Activated CD8-positive, alpha-beta memory T cell treated with anti-CD3 and anti-CD28 coated beads, Interleukin-2, amount 10 ng/mL, durations not matched to agents 7 days and 5 days (primary cell): ENCODE measurements at regions not wholly inside any gene's neighbourhood (a gene's known extent, or its start where the extent isn't known, plus 50 kb on each side); places are given as distances from the start of the nearest gene placed in this dataset.

Experiments used
- ATAC-seq: fragments of 150-1000 bp; cut with Tn5 transposase; one replicate; pipeline ENCODE4 v1.10.0; 2021; ENCODE audit warnings: moderate library complexity
- CTCF ChIA-PET: fragments of 350-600 bp; sonication (Branson Sonifier 250); formaldehyde crosslinking; loops from one replicate; lab custom pipeline; 2021; ENCODE audit warnings: antibody characterized with exemption; lab: Charles Lee
- DNase-seq: peaks from one replicate; pipeline ENCODE4 v3.0.0-alpha.2; 2020
- H3K27ac Mint-ChIP-seq: one replicate; pipeline ENCODE4 v1.8.0; 2021; ENCODE audit warnings: mild to moderate bottlenecking, mixed read lengths
- H3K27me3 Mint-ChIP-seq: one replicate; pipeline ENCODE4 v1.8.0; 2021; ENCODE audit warnings: mixed read lengths
- H3K36me3 Mint-ChIP-seq: one replicate; pipeline ENCODE4 v1.8.0; 2021; ENCODE audit warnings: mild to moderate bottlenecking, mixed read lengths
- H3K4me1 Mint-ChIP-seq: one replicate; pipeline ENCODE4 v1.8.0; 2021; ENCODE audit warnings: mixed read lengths
- H3K4me3 Mint-ChIP-seq: one replicate; pipeline ENCODE4 v1.8.0; 2021; ENCODE audit warnings: mild to moderate bottlenecking, moderate library complexity, mixed read lengths
- H3K9me3 Mint-ChIP-seq: one replicate; pipeline ENCODE4 v1.8.0; 2022; ENCODE audit warnings: low read depth, mixed read lengths

- CTCF ChIA-PET: no interaction called here
- H3K27me3 Mint-ChIP-seq: no peaks in the 10 kb centered on the region
- H3K36me3 Mint-ChIP-seq: no peaks in the 10 kb centered on the region
Observed at GRCh38 chr12:105955976-105956375, 182.8 kb downstream of the NUAK1 start.

GRCh38 chr12:105956662-105957457 lies 181.9 kb downstream of the NUAK1 start:
- ATAC-seq (no peak), DNase-seq (no peak)
- no peaks in the 10 kb centered on the region for H3K36me3 Mint-ChIP-seq
- CTCF ChIA-PET: no interaction called here
- peaks cover 2% of the 10 kb centered on the region for H3K27me3 Mint-ChIP-seq
- H3K4me1 Mint-ChIP-seq: no peaks in the 10 kb centered on the region
- H3K9me3 Mint-ChIP-seq: no peaks in the 10 kb centered on the region
- no peak overlapping the region for H3K27ac Mint-ChIP-seq
- H3K4me3 Mint-ChIP-seq: no peak overlapping the region

More at GRCh38 chr12:105955976-105956375, 182.8 kb downstream of the NUAK1 start:
- Mint-ChIP-seq H3K4me3 (no peak overlapping the region), H3K27ac (no peak overlapping the region), H3K4me1 (no peaks in the 10 kb centered on the region), H3K9me3 (no peaks in the 10 kb centered on the region)
- no peak for DNase-seq
- no peak for ATAC-seq

- H3K36me3 Mint-ChIP-seq: no peaks in the 10 kb centered on the region
- no peak overlapping the region for H3K4me3 Mint-ChIP-seq
- H3K9me3 Mint-ChIP-seq: no peaks in the 10 kb centered on the region
- H3K27ac Mint-ChIP-seq: no peak overlapping the region
- no peak for ATAC-seq
- no peak for DNase-seq
- CTCF ChIA-PET: interaction anchor here (0.6 kb wide), 1 partner anchor 1740 kb away, joined by 3 read pairs; no protein-coding TSS in a partner anchor
- peaks cover 2% of the 10 kb centered on the region for H3K27me3 Mint-ChIP-seq
- no peaks in the 10 kb centered on the region for H3K4me1 Mint-ChIP-seq
Observed at GRCh38 chr12:105960319-105961083, 178.3 kb downstream of the NUAK1 start.

GRCh38 chr12:105961821-105962671 lies 176.7 kb downstream of the NUAK1 start:
- CTCF ChIA-PET: no interaction called here
- H3K36me3 Mint-ChIP-seq: no peaks in the 10 kb centered on the region
- no peak overlapping the region for H3K27ac Mint-ChIP-seq
- no peak for ATAC-seq
- peaks cover 2% of the 10 kb centered on the region for H3K27me3 Mint-ChIP-seq
- H3K4me3 Mint-ChIP-seq: no peak overlapping the region
- H3K4me1 Mint-ChIP-seq: no peaks in the 10 kb centered on the region
- DNase-seq: no peak
- H3K9me3 Mint-ChIP-seq: no peaks in the 10 kb centered on the region

GRCh38 chr12:105967038-105967776 lies 171.5 kb downstream of the NUAK1 start:
- Mint-ChIP-seq H3K4me1 (no peaks in the 10 kb centered on the region), H3K27me3 (peaks cover 9% of the 10 kb centered on the region), H3K27ac (no peak overlapping the region), H3K36me3 (no peaks in the 10 kb centered on the region), H3K9me3 (no peaks in the 10 kb centered on the region), H3K4me3 (no peak overlapping the region)
- CTCF ChIA-PET: no interaction called here
- ATAC-seq: no peak
- no peak for DNase-seq

- ATAC-seq: no peak
- peaks cover 9% of the 10 kb centered on the region for H3K27me3 Mint-ChIP-seq
- H3K27ac Mint-ChIP-seq: no peak overlapping the region
Observed at GRCh38 chr12:105968025-105968424, 170.7 kb downstream of the NUAK1 start.

GRCh38 chr12:105970885-105971284 lies 167.9 kb downstream of the NUAK1 start:
- Mint-ChIP-seq H3K36me3 (no peaks in the 10 kb centered on the region), H3K27ac (no peak overlapping the region), H3K4me1 (no peaks in the 10 kb centered on the region), H3K4me3 (no peak overlapping the region), H3K9me3 (no peaks in the 10 kb centered on the region), H3K27me3 (peaks cover 9% of the 10 kb centered on the region)
- CTCF ChIA-PET: no interaction called here
- ATAC-seq (no peak), DNase-seq (no peak)

More at GRCh38 chr12:105968025-105968424, 170.7 kb downstream of the NUAK1 start:
- DNase-seq: no peak
- Mint-ChIP-seq H3K4me1 (no peaks in the 10 kb centered on the region), H3K4me3 (no peak overlapping the region), H3K36me3 (no peaks in the 10 kb centered on the region), H3K9me3 (no peaks in the 10 kb centered on the region)
- CTCF ChIA-PET: no interaction called here

GRCh38 chr12:105974738-105975137 lies 164.0 kb downstream of the NUAK1 start:
- H3K27me3 Mint-ChIP-seq: no peaks in the 10 kb centered on the region
- no peaks in the 10 kb centered on the region for H3K4me1 Mint-ChIP-seq
- no peak overlapping the region for H3K4me3 Mint-ChIP-seq
- no peak overlapping the region for H3K27ac Mint-ChIP-seq
- DNase-seq: no peak
- no peaks in the 10 kb centered on the region for H3K9me3 Mint-ChIP-seq
- ATAC-seq: no peak
- CTCF ChIA-PET: no interaction called here
- no peaks in the 10 kb centered on the region for H3K36me3 Mint-ChIP-seq

- Mint-ChIP-seq H3K27ac (no peak overlapping the region), H3K4me1 (no peaks in the 10 kb centered on the region), H3K36me3 (no peaks in the 10 kb centered on the region), H3K4me3 (no peak overlapping the region), H3K9me3 (no peaks in the 10 kb centered on the region), H3K27me3 (no peaks in the 10 kb centered on the region)
- DNase-seq (no peak), ATAC-seq (no peak)
- CTCF ChIA-PET: no interaction called here
Observed at GRCh38 chr12:105975351-105975750, 163.4 kb downstream of the NUAK1 start.

- Mint-ChIP-seq H3K4me3 (no peak overlapping the region), H3K27ac (no peak overlapping the region), H3K9me3 (no peaks in the 10 kb centered on the region), H3K27me3 (no peaks in the 10 kb centered on the region), H3K4me1 (no peaks in the 10 kb centered on the region), H3K36me3 (no peaks in the 10 kb centered on the region)
- ATAC-seq: no peak
- no peak for DNase-seq
- CTCF ChIA-PET: no interaction called here
Observed at GRCh38 chr12:105977236-105977635, 161.5 kb downstream of the NUAK1 start.

- Mint-ChIP-seq H3K4me3 (no peak overlapping the region), H3K9me3 (no peaks in the 10 kb centered on the region), H3K27me3 (no peaks in the 10 kb centered on the region), H3K27ac (no peak overlapping the region), H3K36me3 (no peaks in the 10 kb centered on the region), H3K4me1 (no peaks in the 10 kb centered on the region)
- DNase-seq (no peak), ATAC-seq (no peak)
- CTCF ChIA-PET: no interaction called here
Observed at GRCh38 chr12:105977652-105978051, 161.1 kb downstream of the NUAK1 start.

- CTCF ChIA-PET: interaction anchor here (0.6 to 1.3 kb wide), 2 partner anchors 17 to 140 kb away, joined by 3 read pairs; no protein-coding TSS in a partner anchor
- H3K9me3 Mint-ChIP-seq: no peaks in the 10 kb centered on the region
Observed at GRCh38 chr12:105978276-105978675, 160.5 kb downstream of the NUAK1 start.

More at GRCh38 chr12:105978276-105978675, 160.5 kb downstream of the NUAK1 start:
- Mint-ChIP-seq H3K27me3 (no peaks in the 10 kb centered on the region), H3K4me1 (no peaks in the 10 kb centered on the region), H3K4me3 (no peak overlapping the region), H3K27ac (no peak overlapping the region), H3K36me3 (no peaks in the 10 kb centered on the region)
- no peak for ATAC-seq
- no peak for DNase-seq
